ENCODE measurements at regions not wholly inside any gene's neighbourhood (a gene's known extent, or its start where the extent isn't known, plus 50 kb on each side); places are given as distances from the start of the nearest gene placed in this dataset.
A peak's percentile ranks its signal among the peaks of the same experiment; 100 is the strongest.

GRCh38 chr13:78845656-78846365 is 186.9 kb upstream of the OBI1 start:
- FAIRE-seq, result no peak

- FAIRE-seq, result no peak
Measured at GRCh38 chr13:78844106-78844505, 185.2 kb upstream of the OBI1 start.

- FAIRE-seq, result no peak
Measured at GRCh38 chr13:78841358-78841963, 182.5 kb upstream of the OBI1 start.

GRCh38 chr13:78836238-78836784 is 177.4 kb upstream of the OBI1 start:
- no peak for FAIRE-seq

GRCh38 chr13:78832461-78832860 is 173.5 kb upstream of the OBI1 start:
- FAIRE-seq, result no peak

GRCh38 chr13:78830508-78830907 is 171.6 kb upstream of the OBI1 start:
- no peak for FAIRE-seq

GRCh38 chr13:78829821-78830220 is 170.9 kb upstream of the OBI1 start:
- peak; percentile 96 for FAIRE-seq

- FAIRE-seq, result no peak
Measured at GRCh38 chr13:78827471-78827870, 168.5 kb upstream of the OBI1 start.

GRCh38 chr13:78826936-78827335 is 168.0 kb upstream of the OBI1 start:
- no peak for FAIRE-seq

GRCh38 chr13:78826312-78826711 is 167.4 kb upstream of the OBI1 start:
- FAIRE-seq, result no peak

GRCh38 chr13:78820541-78820940 is 161.6 kb upstream of the OBI1 start:
- FAIRE-seq, result no peak

GRCh38 chr13:78816592-78816991 is 157.6 kb upstream of the OBI1 start:
- FAIRE-seq, result no peak

- FAIRE-seq, result no peak
Measured at GRCh38 chr13:78816154-78816553, 157.2 kb upstream of the OBI1 start.

- FAIRE-seq, result peak; percentile 13
Measured at GRCh38 chr13:78806457-78806856, 147.5 kb upstream of the OBI1 start.

GRCh38 chr13:78802912-78803311 is 144.0 kb upstream of the OBI1 start:
- FAIRE-seq, result no peak

- no peak for FAIRE-seq
Measured at GRCh38 chr13:78787190-78787589, 128.2 kb upstream of the OBI1 start.

- no peak for FAIRE-seq
Measured at GRCh38 chr13:78786459-78786858, 127.5 kb upstream of the OBI1 start.

GRCh38 chr13:78785764-78786163 is 126.8 kb upstream of the OBI1 start:
- no peak for FAIRE-seq

- no peak for FAIRE-seq
Measured at GRCh38 chr13:78784014-78784750, 125.2 kb upstream of the OBI1 start.

- no peak for FAIRE-seq
Measured at GRCh38 chr13:78780708-78781107, 121.8 kb upstream of the OBI1 start.

GRCh38 chr13:78779608-78780007 is 120.7 kb upstream of the OBI1 start:
- FAIRE-seq, result no peak

GRCh38 chr13:78777976-78778375 is 119.0 kb upstream of the OBI1 start:
- FAIRE-seq, result no peak

GRCh38 chr13:78777396-78777795 is 118.4 kb upstream of the OBI1 start:
- no peak for FAIRE-seq

GRCh38 chr13:78772933-78773332 is 114.0 kb upstream of the OBI1 start:
- FAIRE-seq, result no peak
